ENCODE measurements at regions not wholly inside any gene's neighbourhood (a gene's known extent, or its start where the extent isn't known, plus 50 kb on each side); places are given as distances from the start of the nearest gene placed in this dataset.

GRCh38 chr2:121917143-121917542, 161.7 kb downstream of the TSN start:
- TF ChIP-seq CTCF (IDR thresholded peaks at IDR 0.05): no peak
- DNase-seq (ENCODE audit: low spot score) (no peak), ATAC-seq (ENCODE audit: low FRiP score) (no peak)

GRCh38 chr2:121918231-121918630, 162.8 kb downstream of the TSN start:
- DNase-seq (ENCODE audit: low spot score) (no peak), ATAC-seq (ENCODE audit: low FRiP score) (no peak)
- TF ChIP-seq CTCF (IDR thresholded peaks at IDR 0.05): no peak

DNA sequence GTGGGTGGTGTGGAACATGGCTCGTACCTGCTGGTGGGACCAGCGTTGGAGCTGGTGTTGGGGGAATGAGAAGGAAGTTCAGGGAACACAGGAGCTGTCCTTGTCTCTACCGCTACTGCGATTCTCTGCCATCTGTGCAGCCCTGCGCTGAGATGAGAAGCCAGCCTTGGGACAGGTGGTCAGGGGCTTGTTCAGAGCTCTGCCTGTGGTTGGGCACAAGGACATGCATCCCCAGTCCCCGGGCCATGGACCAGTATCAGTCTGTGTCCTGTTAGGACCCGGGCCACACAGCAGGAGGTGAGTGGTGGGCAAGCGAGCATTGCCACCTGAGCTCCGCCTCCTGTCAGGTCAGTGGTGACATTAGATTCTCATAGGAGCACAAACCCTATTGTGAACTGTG, 164.4 kb downstream of the TSN start:
- DNase-seq (ENCODE audit: low spot score) (no peak), ATAC-seq (ENCODE audit: low FRiP score) (no peak)
- no peak for TF ChIP-seq CTCF (IDR thresholded peaks at IDR 0.05)

DNA sequence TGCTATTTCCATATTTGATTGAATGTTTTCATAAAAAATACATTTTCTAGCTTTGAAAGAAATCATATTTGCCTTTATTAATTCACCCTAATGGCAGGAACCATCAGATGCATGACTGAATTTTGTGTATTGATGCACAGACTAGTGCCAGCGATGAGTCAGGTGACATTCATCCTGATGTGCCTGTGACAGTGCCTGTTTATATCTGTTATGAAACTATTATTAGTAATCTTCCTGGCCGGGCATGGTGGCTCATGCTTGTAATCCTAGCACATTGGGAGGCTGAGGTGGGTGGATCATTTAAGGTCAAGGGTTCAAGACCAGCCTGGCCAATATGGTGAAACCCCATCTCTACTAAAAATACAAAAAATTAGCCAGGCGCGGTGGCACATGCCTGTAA, 170.0 kb downstream of the TSN start:
- ATAC-seq (ENCODE audit: low FRiP score) (no peak), DNase-seq (ENCODE audit: low spot score) (no peak)
- no peak for TF ChIP-seq CTCF (IDR thresholded peaks at IDR 0.05)

DNA sequence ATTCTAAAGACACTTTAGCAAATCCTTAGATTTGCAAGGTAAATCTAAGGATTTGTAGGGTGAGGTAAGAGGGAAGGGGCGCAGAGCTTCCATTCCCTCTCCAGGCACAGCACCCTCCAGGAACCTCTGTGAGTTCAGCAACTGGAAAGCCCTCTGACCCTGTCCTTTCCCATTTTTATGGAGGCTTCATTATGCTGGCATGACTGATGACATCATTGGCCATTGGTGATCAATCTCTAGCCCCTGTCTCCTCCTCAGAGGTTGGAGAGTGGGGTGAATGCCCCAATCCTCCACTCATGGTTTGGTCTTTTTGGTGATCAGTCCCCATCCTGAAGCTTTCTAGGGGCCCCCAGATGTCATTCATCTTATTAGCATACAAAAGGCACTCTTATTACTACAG, 187.8 kb downstream of the TSN start:
- DNase-seq (ENCODE audit: low spot score): no peak
- no peak for TF ChIP-seq CTCF (IDR thresholded peaks at IDR 0.05)
- ATAC-seq (ENCODE audit: low FRiP score): no peak

- no peak for DNase-seq (ENCODE audit: low spot score)
Observed at GRCh38 chr2:121944072-121944831, 188.8 kb downstream of the TSN start.

More at GRCh38 chr2:121944072-121944831, 188.8 kb downstream of the TSN start:
- TF ChIP-seq CTCF (IDR thresholded peaks at IDR 0.05): no peak
- peak; percentile 70 for ATAC-seq (ENCODE audit: low FRiP score)

Data from omental fat pad (tissue), 3 donors.